ENCODE measurements at regions not wholly inside any gene's neighbourhood (a gene's known extent, or its start where the extent isn't known, plus 50 kb on each side); places are given as distances from the start of the nearest gene placed in this dataset.
A peak's percentile ranks its signal among the peaks of the same experiment; 100 is the strongest.

GRCh38 chr11:71115770-71116692, 136.3 kb downstream of the SHANK2 start:
- H3K36me3 ChIP-seq (replicated peaks; ENCODE audit: control insufficient read depth, insufficient read depth, low read length): no peaks in the 10 kb centered on the region; the same call in 1 of the 2 replicates
- no peak for DNase-seq
- no peaks in the 10 kb centered on the region for H3K27me3 ChIP-seq (ENCODE audit: control insufficient read depth, insufficient read depth, low read length)
- no peak overlapping the region for H3K4me3 ChIP-seq (ENCODE audit: insufficient read depth, low read depth, low read length)

GRCh38 chr11:71114124-71114851, 138.1 kb downstream of the SHANK2 start:
- peaks cover 3% of the 10 kb centered on the region for H3K36me3 ChIP-seq (replicated peaks; ENCODE audit: control insufficient read depth, insufficient read depth, low read length)
- no peak for DNase-seq
- H3K27me3 ChIP-seq (ENCODE audit: control insufficient read depth, insufficient read depth, low read length): no peaks in the 10 kb centered on the region
- H3K4me3 ChIP-seq (ENCODE audit: insufficient read depth, low read depth, low read length): no peak overlapping the region

- peaks cover 5% of the 10 kb centered on the region for H3K36me3 ChIP-seq (replicated peaks; ENCODE audit: control insufficient read depth, insufficient read depth, low read length)
- no peak overlapping the region for H3K4me3 ChIP-seq (ENCODE audit: insufficient read depth, low read depth, low read length)
- no peak for DNase-seq
- H3K27me3 ChIP-seq (ENCODE audit: control insufficient read depth, insufficient read depth, low read length): no peaks in the 10 kb centered on the region
Observed at GRCh38 chr11:71112990-71113389, 139.4 kb downstream of the SHANK2 start.

GRCh38 chr11:71112454-71112853, 139.9 kb downstream of the SHANK2 start:
- peaks cover 6% of the 10 kb centered on the region for H3K36me3 ChIP-seq (replicated peaks; ENCODE audit: control insufficient read depth, insufficient read depth, low read length)
- H3K4me3 ChIP-seq (ENCODE audit: insufficient read depth, low read depth, low read length): no peak overlapping the region
- peak; percentile 60 for DNase-seq
- no peaks in the 10 kb centered on the region for H3K27me3 ChIP-seq (ENCODE audit: control insufficient read depth, insufficient read depth, low read length)

GRCh38 chr11:71109586-71109985, 142.8 kb downstream of the SHANK2 start:
- no peak for DNase-seq
- Histone ChIP-seq H3K36me3 (replicated peaks; ENCODE audit: control insufficient read depth, insufficient read depth, low read length) (peaks cover 6% of the 10 kb centered on the region), H3K4me3 (ENCODE audit: insufficient read depth, low read depth, low read length) (no peak overlapping the region), H3K27me3 (ENCODE audit: control insufficient read depth, insufficient read depth, low read length) (no peaks in the 10 kb centered on the region)

GRCh38 chr11:71109186-71109585, 143.2 kb downstream of the SHANK2 start:
- Histone ChIP-seq H3K27me3 (ENCODE audit: control insufficient read depth, insufficient read depth, low read length) (no peaks in the 10 kb centered on the region), H3K36me3 (replicated peaks; ENCODE audit: control insufficient read depth, insufficient read depth, low read length) (peaks cover 6% of the 10 kb centered on the region), H3K4me3 (ENCODE audit: insufficient read depth, low read depth, low read length) (no peak overlapping the region)
- DNase-seq: no peak

- Histone ChIP-seq H3K36me3 (replicated peaks; ENCODE audit: control insufficient read depth, insufficient read depth, low read length) (peaks cover 6% of the 10 kb centered on the region), H3K27me3 (ENCODE audit: control insufficient read depth, insufficient read depth, low read length) (no peaks in the 10 kb centered on the region), H3K4me3 (ENCODE audit: insufficient read depth, low read depth, low read length) (no peak overlapping the region)
- no peak for DNase-seq
Observed at GRCh38 chr11:71108013-71108865, 144.1 kb downstream of the SHANK2 start.

- no peak for DNase-seq
- Histone ChIP-seq H3K4me3 (ENCODE audit: insufficient read depth, low read depth, low read length) (no peak overlapping the region), H3K27me3 (ENCODE audit: control insufficient read depth, insufficient read depth, low read length) (no peaks in the 10 kb centered on the region), H3K36me3 (replicated peaks; ENCODE audit: control insufficient read depth, insufficient read depth, low read length) (peaks cover 6% of the 10 kb centered on the region)
Observed at GRCh38 chr11:71106671-71107070, 145.7 kb downstream of the SHANK2 start.

- no peak for DNase-seq
- H3K36me3 ChIP-seq (replicated peaks; ENCODE audit: control insufficient read depth, insufficient read depth, low read length): peaks cover 1% of the 10 kb centered on the region
- no peak overlapping the region for H3K4me3 ChIP-seq (ENCODE audit: insufficient read depth, low read depth, low read length)
- H3K27me3 ChIP-seq (ENCODE audit: control insufficient read depth, insufficient read depth, low read length): no peaks in the 10 kb centered on the region
Observed at GRCh38 chr11:71103266-71103665, 149.1 kb downstream of the SHANK2 start.

GRCh38 chr11:71102251-71102995, 150.0 kb downstream of the SHANK2 start:
- Histone ChIP-seq H3K36me3 (replicated peaks; ENCODE audit: control insufficient read depth, insufficient read depth, low read length) (peaks cover 4% of the 10 kb centered on the region), H3K27me3 (ENCODE audit: control insufficient read depth, insufficient read depth, low read length) (no peaks in the 10 kb centered on the region), H3K4me3 (ENCODE audit: insufficient read depth, low read depth, low read length) (no peak overlapping the region)

GRCh38 chr11:71101606-71102005, 150.8 kb downstream of the SHANK2 start:
- Histone ChIP-seq H3K27me3 (ENCODE audit: control insufficient read depth, insufficient read depth, low read length) (no peaks in the 10 kb centered on the region), H3K4me3 (ENCODE audit: insufficient read depth, low read depth, low read length) (no peak overlapping the region), H3K36me3 (replicated peaks; ENCODE audit: control insufficient read depth, insufficient read depth, low read length) (peaks cover 4% of the 10 kb centered on the region)
- no peak for DNase-seq

More at GRCh38 chr11:71102251-71102995, 150.0 kb downstream of the SHANK2 start:
- no peak for DNase-seq

GRCh38 chr11:71101046-71101445, 151.3 kb downstream of the SHANK2 start:
- Histone ChIP-seq H3K4me3 (ENCODE audit: insufficient read depth, low read depth, low read length) (no peak overlapping the region), H3K27me3 (ENCODE audit: control insufficient read depth, insufficient read depth, low read length) (no peaks in the 10 kb centered on the region), H3K36me3 (replicated peaks; ENCODE audit: control insufficient read depth, insufficient read depth, low read length) (peaks cover 4% of the 10 kb centered on the region)
- DNase-seq: no peak

- Histone ChIP-seq H3K4me3 (ENCODE audit: insufficient read depth, low read depth, low read length) (no peak overlapping the region), H3K27me3 (ENCODE audit: control insufficient read depth, insufficient read depth, low read length) (no peaks in the 10 kb centered on the region), H3K36me3 (replicated peaks; ENCODE audit: control insufficient read depth, insufficient read depth, low read length) (peaks cover 5% of the 10 kb centered on the region)
- no peak for DNase-seq
Observed at GRCh38 chr11:71098776-71099175, 153.6 kb downstream of the SHANK2 start.
